C4-2B (cell line): ENCODE measurements at regions not wholly inside any gene's neighbourhood (a gene's known extent, or its start where the extent isn't known, plus 50 kb on each side); places are given as distances from the start of the nearest gene placed in this dataset.

Source experiments
- H3K27ac ChIP-seq: fragments of 450-650 bp; 2 replicates; pipeline ENCODE4 v1.5.1; 2017
- CTCF ChIP-seq: fragments of 450-650 bp; conservative IDR thresholded peaks from 2 replicates; pipeline ENCODE4 v1.5.1; 2017; ENCODE audit warnings: mild to moderate bottlenecking
- ZFX ChIP-seq: fragments of 450-650 bp; IDR thresholded peaks from 2 replicates; pipeline ENCODE4 v1.6.1; 2017

- TF ChIP-seq ZFX, result no peak
- no peak for TF ChIP-seq CTCF
- H3K27ac ChIP-seq, result no peak overlapping the region
Measured at GRCh38 chr15:57821826-57822225, 115.3 kb downstream of the POLR2M start.

GRCh38 chr15:57823325-57823882 lies 116.9 kb downstream of the POLR2M start:
- no peak for TF ChIP-seq ZFX
- no peak for TF ChIP-seq CTCF
- H3K27ac ChIP-seq, result no peak overlapping the region

- no peak for TF ChIP-seq CTCF
- no peak for TF ChIP-seq ZFX
- no peak overlapping the region for H3K27ac ChIP-seq
Measured at GRCh38 chr15:57824186-57824585, 117.7 kb downstream of the POLR2M start.

GRCh38 chr15:57827021-57827420 lies 120.5 kb downstream of the POLR2M start:
- no peak for TF ChIP-seq ZFX
- TF ChIP-seq CTCF, result no peak
- H3K27ac ChIP-seq, result no peak overlapping the region

GRCh38 chr15:57827971-57828370 lies 121.5 kb downstream of the POLR2M start:
- H3K27ac ChIP-seq, result no peak overlapping the region
- TF ChIP-seq ZFX, result no peak
- no peak for TF ChIP-seq CTCF

GRCh38 chr15:57832183-57832582 lies 125.7 kb downstream of the POLR2M start:
- TF ChIP-seq CTCF (no peak), ZFX (no peak)
- no peak overlapping the region for H3K27ac ChIP-seq

GRCh38 chr15:57835119-57835518 lies 128.6 kb downstream of the POLR2M start:
- no peak overlapping the region for H3K27ac ChIP-seq
- no peak for TF ChIP-seq CTCF
- TF ChIP-seq ZFX, result no peak
